ENCODE measurements at regions not wholly inside any gene's neighbourhood (a gene's known extent, or its start where the extent isn't known, plus 50 kb on each side); places are given as distances from the start of the nearest gene placed in this dataset.

- no peak for DNase-seq (ENCODE audit: low read depth, low spot score)
Observed at GRCh38 chr2:204108781-204109295, 172.3 kb downstream of the ICOS start.

GRCh38 chr2:204109681-204110080, 173.1 kb downstream of the ICOS start:
- no peak for DNase-seq (ENCODE audit: low read depth, low spot score)

- DNase-seq (ENCODE audit: low read depth, low spot score): peak; percentile 46
Observed at GRCh38 chr2:204110338-204110741, 173.8 kb downstream of the ICOS start.

- peak; percentile 36 for DNase-seq (ENCODE audit: low read depth, low spot score)
Observed at GRCh38 chr2:204110751-204111516, 174.4 kb downstream of the ICOS start.

GRCh38 chr2:204112084-204112770, 175.7 kb downstream of the ICOS start:
- DNase-seq (ENCODE audit: low read depth, low spot score): no peak

- no peak for DNase-seq (ENCODE audit: low read depth, low spot score)
Observed at GRCh38 chr2:204114295-204115136, 178.0 kb downstream of the ICOS start.

GRCh38 chr2:204115137-204116056, 178.8 kb downstream of the ICOS start:
- no peak for DNase-seq (ENCODE audit: low read depth, low spot score)

- no peak for DNase-seq (ENCODE audit: low read depth, low spot score)
Observed at GRCh38 chr2:204116159-204116792, 179.7 kb downstream of the ICOS start.

GRCh38 chr2:204122425-204122824, 185.9 kb downstream of the ICOS start:
- no peak for DNase-seq (ENCODE audit: low read depth, low spot score)

GRCh38 chr2:204124140-204124750, 187.7 kb downstream of the ICOS start:
- no peak for DNase-seq (ENCODE audit: low read depth, low spot score)

GRCh38 chr2:204126705-204127104, 190.1 kb downstream of the ICOS start:
- no peak for DNase-seq (ENCODE audit: low read depth, low spot score)

- DNase-seq (ENCODE audit: low read depth, low spot score): no peak
Observed at GRCh38 chr2:204127238-204127637, 190.7 kb downstream of the ICOS start.

GRCh38 chr2:204129591-204130294, 193.2 kb downstream of the ICOS start:
- DNase-seq (ENCODE audit: low read depth, low spot score): no peak

- no peak for DNase-seq (ENCODE audit: low read depth, low spot score)
Observed at GRCh38 chr2:204131621-204132020, 195.1 kb downstream of the ICOS start.

GRCh38 chr2:204133476-204133875, 196.9 kb downstream of the ICOS start:
- DNase-seq (ENCODE audit: low read depth, low spot score): no peak

GRCh38 chr2:204134421-204134820, 197.9 kb downstream of the ICOS start:
- DNase-seq (ENCODE audit: low read depth, low spot score): no peak

GRCh38 chr2:204135752-204136151, 199.2 kb downstream of the ICOS start:
- no peak for DNase-seq (ENCODE audit: low read depth, low spot score)

GRCh38 chr2:204138206-204138605, 201.6 kb downstream of the ICOS start:
- no peak for DNase-seq (ENCODE audit: low read depth, low spot score)

- no peak for DNase-seq (ENCODE audit: low read depth, low spot score)
Observed at GRCh38 chr2:204140246-204140645, 203.7 kb downstream of the ICOS start.
